ENCODE measurements at regions not wholly inside any gene's neighbourhood (a gene's known extent, or its start where the extent isn't known, plus 50 kb on each side); places are given as distances from the start of the nearest gene placed in this dataset.
"Not testable (repeated sequence)": the region's sequence is repeated elsewhere in the genome, so short reads cannot be mapped to it uniquely, and the experiment has no call there.

GRCh38 chr6:9796827-9797226 is 618.0 kb downstream of the TFAP2A start:
- no peak for DNase-seq

- DNase-seq: no peak
Observed at GRCh38 chr6:9795880-9796279, 619.0 kb downstream of the TFAP2A start.

DNA sequence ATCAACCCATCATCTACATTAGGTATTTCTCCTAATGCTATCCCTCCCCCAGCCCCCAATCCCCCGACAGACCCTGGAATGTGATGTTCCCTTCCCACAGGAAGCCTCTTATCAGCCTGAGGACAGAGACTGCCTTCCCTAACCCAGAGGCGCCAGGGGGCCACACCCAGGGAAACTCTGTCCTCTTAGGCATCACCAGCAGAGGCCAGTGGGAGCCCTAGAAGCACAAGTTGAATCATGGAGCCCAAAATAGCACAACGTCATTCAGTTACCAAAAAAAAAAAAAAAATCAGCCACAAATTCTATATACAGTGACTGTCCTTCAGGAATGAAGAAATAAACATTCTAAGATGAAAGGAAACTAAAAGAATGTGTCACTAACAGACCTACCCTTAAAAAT is 625.7 kb downstream of the TFAP2A start:
- peak; percentile 55 for DNase-seq

GRCh38 chr6:9784786-9785185 is 630.1 kb downstream of the TFAP2A start:
- DNase-seq: no peak

GRCh38 chr6:9783567-9783966 is 631.3 kb downstream of the TFAP2A start:
- no peak for DNase-seq

GRCh38 chr6:9766240-9766915 is 648.5 kb downstream of the TFAP2A start:
- peak; percentile 94 for DNase-seq

DNA sequence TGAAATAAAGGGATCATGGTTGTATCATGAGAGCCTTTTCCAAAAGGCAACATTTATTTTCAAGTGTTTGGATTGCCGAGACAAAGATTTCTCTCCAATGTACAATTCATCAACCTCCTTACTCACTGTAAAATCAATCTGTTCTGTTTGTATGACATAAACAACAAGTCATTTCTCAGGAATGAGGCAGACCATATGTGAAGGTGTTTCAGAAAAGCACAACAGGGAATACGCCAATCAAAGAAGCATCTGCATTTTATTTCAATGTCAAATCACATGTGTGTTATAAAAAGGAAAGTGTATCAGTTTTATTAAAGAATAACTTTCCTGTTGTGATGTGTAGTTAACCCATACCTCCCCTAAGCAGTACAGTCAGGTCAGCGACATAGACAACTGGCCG is 653.7 kb downstream of the TFAP2A start:
- DNase-seq: no peak

DNA sequence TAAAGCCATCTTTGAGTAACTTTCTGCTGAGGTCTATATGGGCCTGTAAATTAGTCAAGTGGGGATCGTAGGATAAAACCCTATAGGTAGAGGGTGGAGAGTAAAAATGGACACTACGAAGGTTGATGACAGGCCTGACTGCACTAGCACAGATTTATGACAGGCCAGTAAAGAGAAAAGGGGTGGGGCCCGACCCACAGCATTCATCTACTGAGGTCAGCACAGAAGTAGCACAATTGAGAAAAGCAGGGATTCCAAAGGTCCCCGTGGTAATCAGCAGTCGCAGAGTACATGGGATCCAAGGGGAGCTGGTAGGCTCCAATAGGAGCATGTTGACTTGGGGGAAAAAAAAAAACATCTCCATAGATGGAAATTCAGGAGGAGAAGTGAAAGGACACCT is 660.4 kb downstream of the TFAP2A start:
- DNase-seq: no peak

- no peak for DNase-seq
Observed at GRCh38 chr6:9745966-9746365, 668.9 kb downstream of the TFAP2A start.

DNA sequence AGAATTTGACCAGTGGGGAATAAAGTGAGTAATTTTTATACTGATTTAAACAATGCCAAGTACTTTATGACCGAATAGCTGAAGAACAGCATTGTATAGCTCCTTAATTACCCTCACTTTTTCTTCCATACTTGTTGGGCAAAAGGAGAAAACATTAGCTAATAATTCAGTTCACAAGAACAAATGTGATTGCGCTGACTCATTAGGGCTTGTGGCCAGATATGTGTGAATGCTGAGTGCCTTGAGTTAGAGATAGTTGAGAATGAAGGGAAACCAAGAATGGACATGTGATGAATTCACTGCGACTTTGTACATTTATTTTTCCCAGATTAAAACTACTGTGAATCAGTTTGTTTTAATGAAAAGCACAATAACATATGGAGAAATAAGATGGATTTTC is 669.4 kb downstream of the TFAP2A start:
- no peak for DNase-seq

DNA sequence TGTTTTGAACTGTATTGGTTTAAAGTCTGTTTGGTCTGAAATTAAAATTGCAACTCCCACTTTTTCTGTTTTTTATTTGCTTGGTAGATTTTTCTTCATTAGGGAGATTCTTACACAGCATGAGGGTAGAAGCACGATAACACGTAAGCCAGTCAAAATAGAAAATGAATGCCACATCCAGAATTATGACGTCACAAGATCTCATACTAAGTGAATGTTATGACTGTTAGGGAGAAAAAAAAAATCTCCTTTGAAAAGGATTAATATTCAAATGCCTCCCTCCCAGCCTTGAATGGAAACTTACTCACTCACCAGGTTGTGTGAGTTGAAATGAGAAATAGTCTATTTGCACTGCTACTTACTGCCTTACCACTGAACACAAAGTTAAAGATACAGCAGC is 670.8 kb downstream of the TFAP2A start:
- no peak for DNase-seq

DNA sequence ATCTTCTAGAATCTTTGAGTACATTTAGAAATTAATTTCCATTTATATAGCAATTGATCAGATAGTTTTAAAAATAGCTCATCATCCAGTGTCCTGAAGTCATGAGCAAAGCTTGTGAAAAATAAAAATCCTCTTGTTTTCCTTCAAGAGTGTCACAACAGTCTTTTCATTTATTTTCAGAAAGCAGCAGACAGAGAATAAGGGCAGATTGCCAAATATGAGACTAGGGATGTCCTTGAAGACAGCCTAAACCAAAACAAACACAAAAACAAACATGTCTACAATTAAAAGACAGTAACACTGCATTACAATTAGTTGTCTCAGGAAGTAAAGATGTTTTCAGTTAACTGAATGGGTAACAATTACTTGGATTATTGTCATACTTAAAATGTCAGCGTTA is 682.8 kb downstream of the TFAP2A start:
- no peak for DNase-seq

GRCh38 chr6:9725776-9726175 is 689.1 kb downstream of the TFAP2A start:
- DNase-seq: not testable (repeated sequence)

GRCh38 chr6:9717568-9717967 is 697.3 kb downstream of the TFAP2A start:
- DNase-seq: no peak

DNA sequence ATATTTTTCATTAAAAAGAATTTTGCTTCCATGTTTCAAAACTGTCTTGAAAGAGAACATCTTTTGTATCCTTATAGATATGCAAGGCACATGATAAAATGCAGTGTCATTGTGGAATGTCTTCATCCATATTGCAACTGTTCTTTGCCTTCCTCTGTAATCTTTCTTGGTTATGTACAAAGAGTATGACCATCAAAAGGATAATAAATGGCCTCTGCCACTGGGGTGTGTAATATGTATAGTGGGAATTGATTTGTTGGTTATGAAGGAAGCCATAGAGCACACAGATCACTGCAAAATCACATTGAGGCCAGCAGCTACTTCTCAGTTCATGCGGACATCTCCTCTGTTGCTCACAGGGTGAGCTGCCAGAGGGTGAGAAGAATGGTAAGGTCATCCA is 703.5 kb downstream of the TFAP2A start:
- no peak for DNase-seq

DNA sequence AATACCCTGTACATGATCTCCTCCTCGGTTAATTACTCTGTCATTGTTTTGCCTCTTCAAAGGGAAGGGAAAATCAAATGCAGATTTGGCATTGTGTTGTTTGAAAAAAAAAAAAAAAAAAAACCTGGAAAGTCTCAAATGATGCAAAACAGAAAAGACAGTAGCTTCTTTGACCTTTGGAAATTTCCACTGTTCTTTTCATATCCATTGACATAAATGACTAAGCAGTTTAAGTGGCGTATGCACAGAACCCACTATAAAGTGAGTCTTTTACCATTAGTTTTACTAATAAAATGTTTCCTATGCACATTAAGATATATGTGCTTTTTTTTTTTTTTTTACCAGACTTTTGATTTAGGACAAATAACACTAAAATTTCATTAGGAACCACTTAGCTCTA is 704.3 kb downstream of the TFAP2A start:
- no peak for DNase-seq

DNA sequence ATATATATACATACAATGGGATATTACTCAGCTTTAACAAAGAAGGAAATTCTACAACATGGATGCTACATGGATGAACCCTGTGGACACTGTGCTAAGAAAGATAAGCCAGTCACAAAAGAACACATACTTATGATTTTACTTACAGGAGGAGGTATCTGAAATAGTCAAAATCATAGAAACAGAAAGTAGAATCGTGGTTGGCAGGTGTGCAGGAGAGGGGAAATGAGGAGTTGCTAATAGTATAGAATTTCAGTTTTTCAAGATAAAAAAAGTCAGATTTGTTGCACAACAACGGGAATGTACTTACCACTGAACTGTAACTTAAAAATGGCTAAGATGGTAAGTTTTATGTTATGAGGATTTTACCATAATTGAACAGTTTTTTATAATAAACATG is 706.3 kb downstream of the TFAP2A start:
- no peak for DNase-seq

DNA sequence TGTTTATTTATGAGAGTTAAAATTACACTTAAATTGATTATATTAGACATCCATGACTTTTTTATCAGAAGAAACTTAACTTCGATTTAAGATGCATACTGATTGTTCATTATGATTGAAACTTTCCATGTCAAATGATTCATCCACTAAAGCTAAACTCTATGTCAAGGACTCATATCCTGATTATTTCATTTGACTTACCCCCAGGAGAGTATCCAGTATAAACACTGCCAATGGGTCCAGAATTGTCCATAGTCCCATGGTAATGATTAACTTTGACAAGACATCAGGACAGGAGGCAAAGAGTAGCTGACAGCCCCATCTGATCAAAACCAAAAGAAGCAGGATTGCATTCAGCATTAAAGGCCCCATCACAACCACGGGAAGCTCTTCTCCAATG is 709.9 kb downstream of the TFAP2A start:
- no peak for DNase-seq

DNA sequence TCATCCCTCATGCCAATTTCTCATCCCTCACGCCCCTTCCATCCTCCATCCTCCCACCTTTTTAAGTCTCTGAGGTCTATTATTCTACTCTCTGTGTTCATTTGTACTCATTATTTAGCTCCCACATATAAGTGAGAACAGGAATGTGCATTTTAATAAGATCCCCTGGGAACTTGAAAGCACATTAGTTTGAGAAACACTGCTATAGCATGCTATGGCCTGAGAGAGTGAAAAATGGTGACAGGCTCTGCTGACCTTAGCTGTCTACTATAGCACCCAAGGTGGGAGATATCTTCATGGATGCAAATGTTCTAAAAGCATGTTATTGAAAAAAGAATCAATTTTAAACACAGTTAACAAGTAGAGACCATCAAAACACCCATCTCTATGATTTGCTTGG is 712.0 kb downstream of the TFAP2A start:
- DNase-seq: no peak

DNA sequence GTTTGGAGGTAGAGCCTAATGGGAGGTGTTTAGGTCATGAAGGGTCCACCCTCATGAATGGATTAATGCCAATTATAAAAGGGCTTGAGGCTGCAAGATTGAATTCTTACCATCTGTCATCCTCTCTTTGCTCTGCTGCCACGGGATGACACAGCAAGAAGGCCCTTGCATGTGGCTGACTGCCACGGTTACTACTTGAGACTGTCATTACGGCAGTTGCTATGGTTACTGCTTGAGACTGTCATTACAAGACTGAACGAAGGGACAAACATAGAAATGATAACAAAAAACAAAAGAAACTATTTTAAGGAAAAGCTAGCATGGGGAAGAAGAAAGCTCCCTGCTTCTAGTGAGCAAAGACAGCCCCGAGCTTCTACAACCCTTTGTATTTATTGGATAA is 715.0 kb downstream of the TFAP2A start:
- no peak for DNase-seq

DNA sequence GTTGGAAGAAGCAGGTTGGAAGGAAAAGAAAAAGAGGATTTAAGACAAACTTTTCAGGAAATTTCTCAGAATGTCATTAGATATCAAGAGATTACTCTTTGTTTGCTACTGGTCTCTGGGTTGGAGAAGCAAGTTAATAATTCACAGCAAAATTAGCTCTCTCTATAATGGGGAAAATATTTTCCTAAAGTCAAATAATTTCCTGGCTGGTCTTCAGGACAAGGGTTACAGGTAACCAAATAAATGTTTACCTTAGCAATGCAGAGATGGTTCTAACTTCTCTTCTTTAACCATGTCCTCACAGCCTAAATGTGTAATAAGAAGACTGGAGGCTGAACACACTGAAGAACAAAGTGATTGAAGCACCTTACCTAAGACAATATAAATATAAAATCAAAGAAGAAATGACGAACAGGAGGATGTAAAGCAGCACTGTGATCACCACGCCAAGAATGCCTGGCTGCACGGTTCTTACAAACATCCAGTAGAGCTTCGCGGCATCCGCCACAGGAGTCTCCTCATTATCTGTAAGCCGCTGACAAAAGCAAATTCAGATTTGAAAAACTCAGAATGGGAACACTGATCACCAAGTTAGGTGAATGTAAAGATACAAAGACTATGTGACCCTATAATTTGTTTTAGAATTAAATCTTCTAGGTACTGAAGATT is 717.5 kb downstream of the TFAP2A start:
- DNase-seq: no peak

DNA sequence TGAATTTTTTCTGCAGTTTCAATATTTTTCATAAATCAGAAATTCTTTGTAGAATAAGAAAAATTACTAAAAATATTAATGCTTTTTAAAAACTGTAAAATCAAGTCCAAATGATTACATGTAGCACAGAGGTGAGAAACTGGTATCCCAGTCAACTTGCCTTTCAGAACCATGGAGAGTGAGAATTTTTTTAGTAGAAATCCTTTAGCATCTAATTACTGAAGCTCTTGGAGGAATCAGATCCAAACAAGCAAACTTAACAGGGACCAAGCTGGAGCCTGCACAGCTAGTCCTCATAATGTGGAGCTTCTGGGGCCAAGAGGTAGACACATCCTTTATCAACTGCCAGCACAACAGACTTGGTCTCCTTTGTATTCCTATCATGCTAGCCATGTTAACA is 724.5 kb downstream of the TFAP2A start:
- no peak for DNase-seq

- DNase-seq: not testable (repeated sequence)
Observed at GRCh38 chr6:9680727-9681126, 734.1 kb downstream of the TFAP2A start.

- DNase-seq: no peak
Observed at GRCh38 chr6:9675122-9675521, 739.8 kb downstream of the TFAP2A start.

GRCh38 chr6:9659848-9660247 is 755.0 kb downstream of the TFAP2A start:
- no peak for DNase-seq

All from islet precursor cell (in vitro differentiated cells).